Ovary (tissue), 7 donors: ENCODE measurements at regions not wholly inside any gene's neighbourhood (a gene's known extent, or its start where the extent isn't known, plus 50 kb on each side); places are given as distances from the start of the nearest gene placed in this dataset.

Experiments used
- DNase-seq, 5 donors: peaks; one replicate each; pipeline ENCODE4 v3.0.0-alpha.2; 2019 to 2020
- H3K27ac ChIP-seq, 2 donors: fragments of 200-600 bp; one replicate each; pipeline versions ENCODE4 v1.5.1 to v1.8.0; 2019 to 2022
- H3K27me3 ChIP-seq: fragments of 200-600 bp; one replicate; pipeline ENCODE4 v1.8.0; 2022
- H3K36me3 ChIP-seq: fragments of 200-600 bp; sonication (generic); one replicate; pipeline ENCODE4 v1.5.1; 2019
- H3K4me1 ChIP-seq: one replicate; pipeline ENCODE4 v1.8.1; 2013; ENCODE audit warnings: mild to moderate bottlenecking, moderate library complexity; ENCODE audit not compliant: insufficient read depth
- H3K4me3 ChIP-seq: fragments of 200-600 bp; sonication (generic); one replicate; pipeline ENCODE4 v1.5.1; 2017
- H3K9me3 ChIP-seq, 2 donors: fragments of 200-600 bp in 1 of 2; sonication (generic) in 1 of 2; one replicate each; pipeline versions ENCODE4 v1.5.1 to v1.8.1; 2013 to 2019; ENCODE audit warnings: mild to moderate bottlenecking in 1 of 2, moderate library complexity in 1 of 2
- EP300 ChIP-seq: sonication (generic); formaldehyde crosslinking; IDR thresholded peaks from one replicate; pipeline ENCODE4 v1.6.1; 2017; ENCODE audit warnings: antibody characterized with exemption
- POLR2A ChIP-seq: fragments of 450-650 bp; IDR thresholded peaks from one replicate; pipeline ENCODE4 v1.6.1; 2017; ENCODE audit warnings: antibody characterized with exemption, mild to moderate bottlenecking, moderate library complexity
- WGBS, 3 donors: extraction: QIAGEN DNeasy Blood & Tissue Kit in 1 of 3; methylation state at CpG; one replicate each; pipeline versions ENCODE4 v1.1.5 to v1.1.7; 2013 to 2017; 5-methylcytosine and 5-hydroxymethylcytosine counted together
- intact Hi-C, 4 donors: fragments of 100-400 bp; cut with DNase I; formaldehyde crosslinking; loops; one replicate each; pipeline versions ENCODE4 v1.11.0 to v1.15.1; 2022 to 2023
- TF ChIP-seq, protein P1 (sequence below), 3 donors: fragments of 450-650 bp in 2 of 3; fragments of 200-600 bp in 1 of 3; IDR thresholded peaks; one replicate each; pipeline versions ENCODE4 v1.5.1 to v1.8.0; 2016 to 2022; ENCODE audit warnings: antibody characterized with exemption in 3 of 3, mild to moderate bottlenecking in 1 of 3
- donor health status: DM: no; HTN: no; CAD: no; lungs with moderate emphysema.
- donor health status: DM: no; HTN: no; CAD: no.
- donor health status: Bipolar disorder and iron deficiency.
- donor health status: DM: no; HTN: no; CAD: no.
- donor health status: DM: yes; HTN: yes; CAD: no.

DNA sequence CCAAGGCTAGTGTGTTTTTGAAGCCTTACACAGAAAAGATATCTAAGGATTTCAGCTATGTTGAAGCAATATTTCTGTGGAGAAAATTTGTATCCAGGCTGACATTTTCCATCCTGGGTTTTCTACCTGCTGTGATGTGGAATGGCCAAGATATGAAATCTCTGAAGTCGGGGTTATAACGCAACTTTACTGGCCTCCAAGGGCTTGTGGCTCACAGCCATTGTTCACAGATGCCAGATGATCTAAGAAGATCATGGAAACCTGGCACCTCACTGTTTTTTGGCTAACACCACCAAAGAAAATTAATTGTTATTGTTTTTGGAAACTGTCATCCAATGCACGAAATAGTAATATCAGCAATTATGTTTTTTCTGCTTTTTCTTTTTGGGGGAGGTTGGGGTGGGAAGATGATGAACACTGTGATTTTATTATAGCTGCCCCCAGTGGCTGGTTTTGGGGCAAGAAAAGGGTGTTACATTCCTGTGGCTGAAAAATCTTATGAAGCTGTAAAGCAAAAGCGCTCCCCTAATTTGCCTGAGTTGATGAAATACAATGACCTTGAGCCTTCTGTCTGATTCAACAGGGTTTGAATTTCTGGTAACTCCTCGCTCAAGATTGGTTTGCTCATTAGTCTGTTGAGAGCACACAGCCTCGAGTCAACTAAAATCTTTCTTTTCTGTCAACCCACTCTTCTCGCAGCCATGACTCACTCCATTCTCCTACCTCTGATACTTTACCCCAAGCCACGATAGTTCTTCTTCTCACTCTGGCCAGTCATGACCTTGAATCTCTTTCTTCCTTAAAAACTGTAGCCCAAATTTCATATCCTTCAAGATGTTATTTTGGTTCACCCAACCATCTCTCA lies 236.7 kb downstream of the PAX1 start:
- 19 to 27% (median 26%) methylated on average over 8 of the region's 8 CpGs for WGBS, 3 donors
- intact Hi-C loops, result no loop called here
- H3K27ac ChIP-seq, result no peak overlapping the region
- DNase-seq, result no peak
- H3K36me3 ChIP-seq, result no peaks in the 10 kb centered on the region
- H3K4me1 ChIP-seq, result no peaks in the 10 kb centered on the region
- H3K4me3 ChIP-seq, result no peak overlapping the region
- TF ChIP-seq EP300, result no peak
- TF ChIP-seq, protein P1, sequence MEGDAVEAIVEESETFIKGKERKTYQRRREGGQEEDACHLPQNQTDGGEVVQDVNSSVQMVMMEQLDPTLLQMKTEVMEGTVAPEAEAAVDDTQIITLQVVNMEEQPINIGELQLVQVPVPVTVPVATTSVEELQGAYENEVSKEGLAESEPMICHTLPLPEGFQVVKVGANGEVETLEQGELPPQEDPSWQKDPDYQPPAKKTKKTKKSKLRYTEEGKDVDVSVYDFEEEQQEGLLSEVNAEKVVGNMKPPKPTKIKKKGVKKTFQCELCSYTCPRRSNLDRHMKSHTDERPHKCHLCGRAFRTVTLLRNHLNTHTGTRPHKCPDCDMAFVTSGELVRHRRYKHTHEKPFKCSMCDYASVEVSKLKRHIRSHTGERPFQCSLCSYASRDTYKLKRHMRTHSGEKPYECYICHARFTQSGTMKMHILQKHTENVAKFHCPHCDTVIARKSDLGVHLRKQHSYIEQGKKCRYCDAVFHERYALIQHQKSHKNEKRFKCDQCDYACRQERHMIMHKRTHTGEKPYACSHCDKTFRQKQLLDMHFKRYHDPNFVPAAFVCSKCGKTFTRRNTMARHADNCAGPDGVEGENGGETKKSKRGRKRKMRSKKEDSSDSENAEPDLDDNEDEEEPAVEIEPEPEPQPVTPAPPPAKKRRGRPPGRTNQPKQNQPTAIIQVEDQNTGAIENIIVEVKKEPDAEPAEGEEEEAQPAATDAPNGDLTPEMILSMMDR (IDR thresholded peaks at IDR 0.05), result no peak
- no peaks in the 10 kb centered on the region for H3K27me3 ChIP-seq
- no peaks in the 10 kb centered on the region for H3K9me3 ChIP-seq

DNA sequence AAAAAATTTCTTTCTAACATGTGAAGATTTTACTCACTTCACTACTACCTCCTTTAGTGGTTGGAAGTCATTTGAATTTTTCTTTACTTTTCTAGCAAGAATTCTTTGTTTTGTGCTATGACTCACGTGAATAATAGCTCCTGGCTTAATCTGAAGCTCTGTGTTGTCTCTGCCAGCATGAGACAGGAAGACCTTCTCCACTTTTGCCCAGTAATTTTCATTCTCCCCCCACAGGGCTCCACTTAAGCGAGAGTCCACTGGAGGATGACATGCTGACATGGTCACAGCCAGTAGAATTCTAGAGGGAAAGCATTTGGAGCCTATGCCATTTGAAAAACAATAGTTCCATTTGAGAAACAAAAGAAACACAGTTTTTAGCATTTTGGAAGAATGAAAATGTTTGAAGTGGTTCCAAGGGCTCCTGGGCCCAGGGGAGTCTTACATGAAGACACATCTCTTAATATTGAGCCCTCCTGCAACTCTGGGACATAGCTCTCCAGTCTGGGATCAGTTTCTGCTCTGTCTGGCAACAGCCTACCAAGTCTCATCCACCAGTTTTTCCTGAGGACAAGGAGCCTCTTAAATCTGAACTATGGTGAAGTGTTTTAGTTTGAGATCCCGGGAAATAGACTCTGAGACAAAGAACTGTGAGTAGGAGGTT lies 231.4 kb downstream of the PAX1 start:
- H3K36me3 ChIP-seq, result no peaks in the 10 kb centered on the region
- DNase-seq, result no peak
- 36% methylated on average over 3 of the region's 3 CpGs for WGBS, 3 donors
- TF ChIP-seq POLR2A, result no peak
- intact Hi-C loops, result no loop called here
- H3K27ac ChIP-seq, result no peak overlapping the region
- no peak overlapping the region for H3K4me3 ChIP-seq
- no peaks in the 10 kb centered on the region for H3K9me3 ChIP-seq
- no peaks in the 10 kb centered on the region for H3K4me1 ChIP-seq
- H3K27me3 ChIP-seq, result no peaks in the 10 kb centered on the region

- intact Hi-C loops, result no loop called here
- no peak for DNase-seq
- H3K4me3 ChIP-seq, result no peak overlapping the region
- no peaks in the 10 kb centered on the region for H3K27me3 ChIP-seq
- no peak overlapping the region for H3K27ac ChIP-seq
- no peaks in the 10 kb centered on the region for H3K9me3 ChIP-seq
- no peaks in the 10 kb centered on the region for H3K4me1 ChIP-seq
- WGBS, 3 donors, result 56 to 67% (median 66%) methylated on average over 4 of the region's 4 CpGs
- TF ChIP-seq POLR2A, result no peak
- TF ChIP-seq, protein P1 (IDR thresholded peaks at IDR 0.05), result no peak
- TF ChIP-seq EP300, result no peak
- no peaks in the 10 kb centered on the region for H3K36me3 ChIP-seq
These were observed 230.8 kb downstream of the PAX1 start for GRCh38 chr20:21936261-21936660.

- 85 to 91% (median 90%) methylated on average over 3 of the region's 3 CpGs for WGBS, 3 donors
- Histone ChIP-seq H3K4me1 (no peaks in the 10 kb centered on the region), H3K4me3 (no peak overlapping the region), H3K9me3 (no peaks in the 10 kb centered on the region), H3K27ac (no peak overlapping the region), H3K27me3 (no peaks in the 10 kb centered on the region), H3K36me3 (no peaks in the 10 kb centered on the region)
- intact Hi-C loops, result no loop called here
- TF ChIP-seq, protein P1 (IDR thresholded peaks at IDR 0.05), result no peak
- TF ChIP-seq POLR2A, result no peak
- TF ChIP-seq EP300, result no peak
- no peak for DNase-seq
These were observed 228.1 kb downstream of the PAX1 start for GRCh38 chr20:21933526-21933925.

GRCh38 chr20:21921251-21921650 lies 215.8 kb downstream of the PAX1 start:
- Histone ChIP-seq H3K4me1 (no peaks in the 10 kb centered on the region), H3K4me3 (no peak overlapping the region), H3K27me3 (no peaks in the 10 kb centered on the region), H3K27ac (no peak overlapping the region), H3K36me3 (no peaks in the 10 kb centered on the region), H3K9me3 (no peaks in the 10 kb centered on the region)
- intact Hi-C loops, result no loop called here
- WGBS, 3 donors, result 14 to 23% (median 21%) methylated on average over 5 of the region's 5 CpGs
- TF ChIP-seq POLR2A (no peak), EP300 (no peak)
- TF ChIP-seq, protein P1 (IDR thresholded peaks at IDR 0.05), result no peak
- DNase-seq, result no peak
